Chondrocyte (in vitro differentiated cells): ENCODE measurements at regions not wholly inside any gene's neighbourhood (a gene's known extent, or its start where the extent isn't known, plus 50 kb on each side); places are given as distances from the start of the nearest gene placed in this dataset.
A peak's percentile ranks its signal among the peaks of the same experiment; 100 is the strongest.

Experiments
- DNase-seq: peaks from one replicate; pipeline ENCODE4 v3.0.0; 2021; ENCODE audit warnings: mixed read lengths, low spot score
- H3K27ac Mint-ChIP-seq: one replicate; pipeline ENCODE4 v1.8.0; 2021; ENCODE audit warnings: mild to moderate bottlenecking, moderate library complexity, mixed read lengths; ENCODE audit not compliant: unreplicated experiment
- H3K27me3 Mint-ChIP-seq: 2 replicates; pipeline ENCODE4 v1.8.0; 2021; ENCODE audit warnings: low read depth, mixed read lengths
- H3K36me3 Mint-ChIP-seq: 2 replicates; pipeline ENCODE4 v1.8.0; 2021; ENCODE audit warnings: low read depth, mixed read lengths
- H3K4me1 Mint-ChIP-seq: 2 replicates; pipeline ENCODE4 v1.8.0; 2021; ENCODE audit warnings: low read depth, mild to moderate bottlenecking, mixed read lengths
- H3K4me3 Mint-ChIP-seq: one replicate; pipeline ENCODE4 v1.8.0; 2021; ENCODE audit warnings: mild to moderate bottlenecking, moderate library complexity, mixed read lengths; ENCODE audit not compliant: unreplicated experiment
- H3K9me3 Mint-ChIP-seq: 2 replicates; pipeline ENCODE4 v1.8.0; 2021; ENCODE audit warnings: low read depth, mixed read lengths
- CTCF ChIP-seq: fragments of 200-600 bp; sonication (generic); IDR thresholded peaks from 2 replicates; pipeline ENCODE4 v1.5.0; 2021; ENCODE audit warnings: antibody characterized with exemption, mild to moderate bottlenecking, moderate library complexity

GRCh38 chr13:39941911-39942551, 286.6 kb downstream of the COG6 start:
- Mint-ChIP-seq H3K27me3 (no peaks in the 10 kb centered on the region), H3K27ac (no peak overlapping the region)

GRCh38 chr13:39942552-39943273, 287.3 kb downstream of the COG6 start:
- Mint-ChIP-seq H3K27me3 (no peaks in the 10 kb centered on the region), H3K27ac (no peak overlapping the region), H3K4me3 (peak overlapping the region; percentile 8), H3K36me3 (peaks cover 2% of the 10 kb centered on the region), H3K4me1 (peaks cover 29% of the 10 kb centered on the region), H3K9me3 (no peaks in the 10 kb centered on the region)
- TF ChIP-seq CTCF = peak; percentile 99
- DNase-seq = no peak

More at GRCh38 chr13:39941911-39942551, 286.6 kb downstream of the COG6 start:
- H3K9me3 Mint-ChIP-seq = no peaks in the 10 kb centered on the region
- no peak overlapping the region for H3K4me3 Mint-ChIP-seq
- no peak for DNase-seq
- TF ChIP-seq CTCF = no peak
- peaks cover 29% of the 10 kb centered on the region for H3K4me1 Mint-ChIP-seq
- peaks cover 2% of the 10 kb centered on the region for H3K36me3 Mint-ChIP-seq

GRCh38 chr13:39943711-39944110, 288.2 kb downstream of the COG6 start:
- no peak for DNase-seq
- Mint-ChIP-seq H3K27me3 (no peaks in the 10 kb centered on the region), H3K36me3 (peaks cover 2% of the 10 kb centered on the region), H3K27ac (no peak overlapping the region), H3K4me3 (no peak overlapping the region), H3K4me1 (peaks cover 29% of the 10 kb centered on the region), H3K9me3 (no peaks in the 10 kb centered on the region)
- no peak for TF ChIP-seq CTCF

- Mint-ChIP-seq H3K27me3 (no peaks in the 10 kb centered on the region), H3K4me1 (peaks cover 29% of the 10 kb centered on the region), H3K4me3 (no peak overlapping the region), H3K36me3 (peaks cover 2% of the 10 kb centered on the region), H3K27ac (no peak overlapping the region), H3K9me3 (no peaks in the 10 kb centered on the region)
- DNase-seq = no peak
- no peak for TF ChIP-seq CTCF
Measured at GRCh38 chr13:39945226-39945625, 289.8 kb downstream of the COG6 start.

- H3K4me1 Mint-ChIP-seq = peaks cover 29% of the 10 kb centered on the region
- peaks cover 2% of the 10 kb centered on the region for H3K36me3 Mint-ChIP-seq
- no peak for DNase-seq
- H3K27ac Mint-ChIP-seq = no peak overlapping the region
- no peak for TF ChIP-seq CTCF
- no peak overlapping the region for H3K4me3 Mint-ChIP-seq
- no peaks in the 10 kb centered on the region for H3K27me3 Mint-ChIP-seq
- H3K9me3 Mint-ChIP-seq = no peaks in the 10 kb centered on the region
Measured at GRCh38 chr13:39946769-39947168, 291.3 kb downstream of the COG6 start.
